Caco-2 (cell line): ENCODE measurements at regions not wholly inside any gene's neighbourhood (a gene's known extent, or its start where the extent isn't known, plus 50 kb on each side); places are given as distances from the start of the nearest gene placed in this dataset.

Experiments used
- BruUV-seq: library from RNA; stranded (reverse); fragments of 400-500 nt; replicated peaks from 2 replicates; lab custom pipeline; 2021; lab: Mats Ljungman, UMichigan
- CTCF ChIA-PET: fragments of 300-600 bp; sonication (Branson Sonifier 250); formaldehyde crosslinking; loops from one replicate; lab custom pipeline; 2022; ENCODE audit warnings: antibody characterized with exemption; lab: Charles Lee
- POLR2A ChIA-PET: fragments of 300-600 bp; sonication (Branson Sonifier 250); formaldehyde crosslinking; loops from one replicate; lab custom pipeline; 2022; ENCODE audit warnings: antibody characterized with exemption; lab: Charles Lee
- DNase-seq, 2 experiments: peaks; one replicate each; pipeline versions ENCODE4 v3.0.0 to v3.0.0-alpha.2; 2020 to 2022
- H3K27me3 ChIP-seq: replicated peaks from 2 replicates; pipeline ENCODE4 v1.6.0; 2011; ENCODE audit warnings: low read length; ENCODE audit not compliant: control insufficient read depth, insufficient read depth
- H3K36me3 ChIP-seq: 2 replicates; pipeline ENCODE4 v1.5.1; 2011; ENCODE audit warnings: low read length; ENCODE audit not compliant: control insufficient read depth, insufficient read depth
- H3K4me1 ChIP-seq: fragments of 250-450 bp; sonication (Bioruptor Pico); 2 replicates; pipeline ENCODE4 v1.5.1; 2020; ENCODE audit warnings: mild to moderate bottlenecking
- H3K4me3 ChIP-seq: 2 replicates; pipeline ENCODE4 v1.5.1; 2011; ENCODE audit warnings: low read depth, mild to moderate bottlenecking, control low read depth, low read length
- H3K9me3 ChIP-seq: fragments of 250-450 bp; sonication (Bioruptor Pico); 2 replicates; pipeline ENCODE4 v1.5.1; 2020; ENCODE audit warnings: mild to moderate bottlenecking, moderate library complexity
- H3K27ac Mint-ChIP-seq: one replicate; pipeline ENCODE4 v1.8.0; 2022; ENCODE audit warnings: mixed read lengths; ENCODE audit not compliant: unreplicated experiment
- H3K27me3 Mint-ChIP-seq: one replicate; pipeline ENCODE4 v1.8.0; 2022; ENCODE audit warnings: mixed read lengths; ENCODE audit not compliant: insufficient read depth, unreplicated experiment
- H3K36me3 Mint-ChIP-seq: one replicate; pipeline ENCODE4 v1.8.0; 2022; ENCODE audit warnings: mild to moderate bottlenecking, mixed read lengths; ENCODE audit not compliant: insufficient read depth, unreplicated experiment
- H3K4me1 Mint-ChIP-seq: one replicate; pipeline ENCODE4 v1.8.0; 2022; ENCODE audit warnings: low read depth, mixed read lengths; ENCODE audit not compliant: unreplicated experiment
- H3K4me3 Mint-ChIP-seq: one replicate; pipeline ENCODE4 v1.8.0; 2022; ENCODE audit warnings: mild to moderate bottlenecking, moderate library complexity, mixed read lengths; ENCODE audit not compliant: unreplicated experiment
- H3K9me3 Mint-ChIP-seq: one replicate; pipeline ENCODE4 v1.8.0; 2022; ENCODE audit warnings: mixed read lengths; ENCODE audit not compliant: unreplicated experiment
- CTCF ChIP-seq, 2 experiments: fragments of 200-600 bp in 1 of 2; IDR thresholded peaks; 1 replicate in 1 of 2; 2 replicates in 1 of 2; pipeline versions ENCODE4 v1.5.1 to v1.8.0; 2011 to 2022; ENCODE audit warnings: antibody characterized with exemption in 1 of 2, control low read depth in 1 of 2, inconsistent platforms in 1 of 2, low read depth in 1 of 2, low read length in 1 of 2, mild to moderate bottlenecking in 1 of 2, moderate library complexity in 1 of 2; ENCODE audit not compliant: insufficient read depth in 1 of 2, severe bottlenecking in 1 of 2, unreplicated experiment in 1 of 2
- intact Hi-C: fragments of 100-400 bp; cut with micrococcal nuclease; formaldehyde crosslinking; loops from one replicate; pipeline ENCODE4 v1.10.0; 2022; ENCODE audit not compliant: unreplicated experiment

- H3K27me3 Mint-ChIP-seq: no peaks in the 10 kb centered on the region
- no peaks in the 10 kb centered on the region for H3K36me3 Mint-ChIP-seq
- H3K9me3 ChIP-seq: no peaks in the 10 kb centered on the region
- H3K9me3 Mint-ChIP-seq: no peaks in the 10 kb centered on the region
- no peaks in the 10 kb centered on the region for H3K4me1 Mint-ChIP-seq
- peaks cover 10% of the 10 kb centered on the region; the same call in 1 of the 2 replicates for H3K4me1 ChIP-seq
- no peak for TF ChIP-seq CTCF (IDR thresholded peaks at IDR 0.05; ENCODE audit: insufficient read depth in 1 of 2, low read depth in 1 of 2, low read length in 1 of 2, severe bottlenecking in 1 of 2, unreplicated experiment in 1 of 2)
- no peaks in the 10 kb centered on the region for H3K36me3 ChIP-seq
- no peak overlapping the region for H3K4me3 ChIP-seq
- no peak overlapping the region for H3K27ac Mint-ChIP-seq
- POLR2A ChIA-PET: no interaction called here
- no peaks in the 10 kb centered on the region for H3K27me3 ChIP-seq
- intact Hi-C loops: no loop called here
- no peak for DNase-seq
- H3K4me3 Mint-ChIP-seq: no peak overlapping the region
- no TSS peak for BruUV-seq
- CTCF ChIA-PET: interaction anchor here (1.9 kb wide), 1 partner anchor 80 kb away, joined by 4 read pairs; no protein-coding TSS in a partner anchor
Observed at GRCh38 chr5:176740131-176740701, 70.1 kb upstream of the UNC5A start.

DNA sequence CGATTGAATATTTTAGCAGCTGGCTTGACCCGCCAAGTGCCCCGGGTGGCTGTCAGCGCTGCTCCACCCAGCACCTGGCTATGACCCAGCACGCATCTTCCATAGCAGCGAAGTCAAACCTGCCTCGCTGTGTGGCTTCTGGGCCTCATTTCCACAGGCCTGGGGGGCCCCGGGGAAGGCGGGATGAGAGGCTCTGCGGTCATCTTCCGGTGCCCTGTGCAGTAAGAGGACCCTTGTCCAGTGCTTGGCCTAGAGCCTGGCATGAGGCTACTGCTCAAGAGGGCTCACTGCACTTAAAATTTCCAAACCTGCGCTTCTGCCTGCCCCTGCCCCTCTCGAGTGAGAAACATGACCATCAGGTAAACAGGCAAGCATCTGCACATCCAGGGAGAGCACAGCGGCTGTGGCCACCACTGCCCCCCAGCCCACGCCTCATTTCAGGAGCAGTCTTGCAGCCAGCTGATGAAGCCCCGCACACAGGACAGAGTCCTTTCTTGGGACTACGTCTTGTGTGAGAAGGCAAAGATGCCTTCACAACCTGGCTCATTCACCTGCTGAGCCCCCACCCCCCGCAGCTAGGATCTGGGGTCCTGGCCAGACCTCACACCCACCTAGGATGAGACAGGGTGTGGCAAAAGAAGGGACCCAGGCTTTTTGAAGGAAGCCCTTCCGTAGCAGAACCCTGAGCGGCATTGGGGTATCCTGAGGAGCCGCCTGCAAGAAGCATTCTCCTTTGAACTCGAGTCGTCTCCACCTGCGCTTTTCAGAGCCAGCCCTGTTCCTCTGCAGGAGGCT is 69.5 kb upstream of the UNC5A start:
- peaks cover 10% of the 10 kb centered on the region; the same call in 1 of the 2 replicates for H3K4me1 ChIP-seq
- H3K36me3 ChIP-seq: no peaks in the 10 kb centered on the region
- intact Hi-C loops: no loop called here
- CTCF ChIA-PET: interaction anchor here (1.9 kb wide), 1 partner anchor 80 kb away, joined by 4 read pairs; no protein-coding TSS in a partner anchor
- no peak overlapping the region for H3K4me3 ChIP-seq
- no TSS peak for BruUV-seq
- peaks cover 3% of the 10 kb centered on the region for H3K27me3 Mint-ChIP-seq
- POLR2A ChIA-PET: no interaction called here
- no peaks in the 10 kb centered on the region for H3K27me3 ChIP-seq
- DNase-seq: no peak
- H3K9me3 Mint-ChIP-seq: no peaks in the 10 kb centered on the region
- no peak overlapping the region for H3K27ac Mint-ChIP-seq
- H3K36me3 Mint-ChIP-seq: no peaks in the 10 kb centered on the region
- no peak overlapping the region for H3K4me3 Mint-ChIP-seq
- no peaks in the 10 kb centered on the region for H3K4me1 Mint-ChIP-seq
- TF ChIP-seq CTCF (IDR thresholded peaks at IDR 0.05; ENCODE audit: insufficient read depth in 1 of 2, low read depth in 1 of 2, low read length in 1 of 2, severe bottlenecking in 1 of 2, unreplicated experiment in 1 of 2): no peak
- no peaks in the 10 kb centered on the region for H3K9me3 ChIP-seq

GRCh38 chr5:176741561-176742211 is 68.7 kb upstream of the UNC5A start:
- no peak overlapping the region for H3K27ac Mint-ChIP-seq
- Histone ChIP-seq H3K4me1 (peaks cover 7% of the 10 kb centered on the region; the same call in 1 of the 2 replicates), H3K4me3 (no peak overlapping the region), H3K36me3 (no peaks in the 10 kb centered on the region), H3K9me3 (no peaks in the 10 kb centered on the region), H3K27me3 (no peaks in the 10 kb centered on the region)
- H3K27me3 Mint-ChIP-seq: peaks cover 7% of the 10 kb centered on the region
- no peak for TF ChIP-seq CTCF (IDR thresholded peaks at IDR 0.05; ENCODE audit: insufficient read depth in 1 of 2, low read depth in 1 of 2, low read length in 1 of 2, severe bottlenecking in 1 of 2, unreplicated experiment in 1 of 2)
- H3K4me1 Mint-ChIP-seq: no peaks in the 10 kb centered on the region
- no TSS peak for BruUV-seq
- H3K4me3 Mint-ChIP-seq: no peak overlapping the region
- ChIA-PET POLR2A (no interaction called here), CTCF (interaction anchor here (1.9 kb wide), 1 partner anchor 81 kb away, joined by 4 read pairs; no protein-coding TSS in a partner anchor)
- DNase-seq: no peak
- H3K9me3 Mint-ChIP-seq: no peaks in the 10 kb centered on the region
- intact Hi-C loops: no loop called here
- no peaks in the 10 kb centered on the region for H3K36me3 Mint-ChIP-seq
